Hypothalamus (tissue), 51 donors: ENCODE measurements at regions not wholly inside any gene's neighbourhood (a gene's known extent, or its start where the extent isn't known, plus 50 kb on each side); places are given as distances from the start of the nearest gene placed in this dataset.

Source experiments
- DNase-seq, 51 donors: peaks; one replicate each; lab custom pipeline; 2025; lab: John Stamatoyannopoulos, UW

DNA sequence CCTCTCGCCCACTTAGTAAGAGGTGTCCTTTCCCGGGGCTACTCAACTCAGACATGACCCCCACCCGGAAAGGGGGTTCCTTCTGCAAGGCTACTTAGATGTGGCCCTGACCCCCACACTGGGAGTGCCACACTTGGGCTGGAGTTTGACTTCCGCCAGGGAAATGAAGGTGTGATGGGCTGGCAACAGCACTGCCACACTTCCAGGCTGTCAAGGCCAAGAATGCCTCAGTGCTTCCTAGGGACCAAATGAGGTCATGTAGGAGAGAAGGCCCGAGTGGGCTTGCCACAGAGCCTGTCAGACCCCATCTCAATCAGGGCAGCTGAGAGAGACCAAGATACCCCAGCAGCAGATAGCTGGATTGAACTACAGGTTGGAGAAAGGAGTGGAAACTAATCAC is 55.5 kb downstream of the DRD1 start:
- DNase-seq: no peak

DNA sequence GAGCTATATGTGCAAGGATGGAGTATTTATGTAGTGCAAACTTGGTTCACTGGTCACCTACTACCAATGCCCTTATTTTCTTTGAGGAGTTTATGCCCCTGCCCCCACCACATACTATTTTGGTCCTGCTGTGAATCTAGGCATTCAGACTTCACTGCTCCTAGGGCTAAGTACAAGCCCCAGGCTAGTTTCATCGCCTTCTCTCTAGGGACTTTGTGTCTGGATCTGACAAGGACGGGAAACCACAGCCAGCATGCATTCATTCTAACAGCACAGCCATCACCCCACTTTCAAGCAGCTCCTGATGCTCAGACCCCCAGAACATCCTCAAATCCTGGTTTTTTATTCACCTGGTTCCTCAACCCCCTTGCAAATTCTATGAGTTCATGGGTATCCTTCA is 56.8 kb downstream of the DRD1 start:
- DNase-seq: no peak

- no peak for DNase-seq
Observed at GRCh38 chr5:175386526-175386925, 57.5 kb downstream of the DRD1 start.

- no peak for DNase-seq
Observed at GRCh38 chr5:175385691-175386362, 58.2 kb downstream of the DRD1 start.

- no peak for DNase-seq
Observed at GRCh38 chr5:175384724-175385552, 59.0 kb downstream of the DRD1 start.

GRCh38 chr5:175383350-175383749 is 60.6 kb downstream of the DRD1 start:
- peak in 9 of 51 donors; percentile 1 to 23 (median 15) for DNase-seq

DNA sequence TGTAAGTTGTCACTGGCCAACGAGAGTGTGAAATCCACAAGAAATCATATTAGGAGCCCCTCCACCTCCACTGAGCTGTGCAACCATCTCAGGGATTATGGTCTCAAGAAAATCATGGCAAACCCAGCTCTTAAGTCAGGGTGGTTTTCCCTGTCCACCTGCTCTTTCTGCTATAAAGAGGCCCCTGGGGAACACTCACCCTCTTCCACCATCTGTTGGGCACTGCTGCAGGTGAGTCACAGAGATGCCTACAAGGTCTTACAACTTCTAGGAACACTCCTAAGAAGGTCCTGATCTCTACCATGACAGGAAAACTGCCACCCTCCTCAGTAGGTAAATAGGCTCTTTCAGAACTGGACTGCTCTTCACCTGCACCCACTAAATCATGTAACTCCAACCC is 61.8 kb downstream of the DRD1 start:
- DNase-seq: no peak

DNA sequence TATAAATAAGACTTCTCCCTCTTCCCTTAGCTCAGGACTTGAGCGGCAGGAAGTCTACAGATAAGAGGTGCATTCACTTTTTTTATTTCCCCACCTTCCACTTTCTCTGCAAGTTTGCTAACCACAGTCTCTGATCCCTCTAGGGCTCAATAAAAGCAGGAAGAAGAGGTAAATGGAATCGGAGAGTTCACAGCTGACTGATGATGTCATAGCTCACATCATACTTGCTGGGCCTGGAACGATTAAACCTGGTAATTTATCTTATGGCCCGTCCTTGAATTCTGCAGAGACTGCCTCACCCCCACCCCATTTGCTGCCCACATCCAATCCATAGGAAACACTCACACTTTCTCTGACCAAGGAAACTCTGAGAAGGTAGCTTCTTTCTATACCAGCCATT is 62.9 kb downstream of the DRD1 start:
- no peak for DNase-seq

DNA sequence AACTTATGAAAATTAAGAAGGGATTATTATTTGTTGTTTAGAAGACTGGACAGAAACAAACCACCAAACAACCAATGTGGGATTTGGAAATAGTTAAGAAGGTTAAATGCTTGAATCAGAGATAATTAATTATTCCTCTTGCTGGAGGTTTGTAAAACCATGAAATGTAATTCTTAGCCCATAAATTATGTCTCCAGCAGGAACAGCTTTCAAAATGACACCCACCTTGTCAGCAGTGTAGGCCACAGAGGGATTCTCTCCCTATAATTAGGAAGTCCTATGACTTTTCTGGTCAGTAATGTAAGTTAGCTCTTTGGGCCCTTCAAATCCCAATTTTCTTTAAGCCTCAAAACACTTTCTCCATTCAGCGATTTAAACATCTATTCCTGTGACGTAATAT is 63.3 kb downstream of the DRD1 start:
- DNase-seq: no peak

DNA sequence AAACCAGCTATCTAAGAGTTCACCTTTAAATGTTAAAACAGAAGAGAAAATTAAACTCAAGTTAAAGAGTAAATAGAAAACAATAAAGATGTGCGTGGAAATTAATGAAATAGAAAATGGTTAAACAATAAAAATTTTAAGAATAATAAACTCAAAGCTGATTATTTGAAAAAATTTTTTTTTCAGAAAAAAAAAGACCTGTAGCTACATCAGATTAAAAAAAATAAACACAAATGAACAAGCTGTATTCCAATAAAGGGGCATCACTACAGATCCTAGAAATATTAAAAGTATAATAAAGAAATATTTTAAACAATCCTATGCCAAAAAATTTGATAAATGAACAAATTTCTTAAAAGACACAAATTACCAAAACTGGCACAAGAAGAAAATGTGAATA is 64.1 kb downstream of the DRD1 start:
- no peak for DNase-seq

DNA sequence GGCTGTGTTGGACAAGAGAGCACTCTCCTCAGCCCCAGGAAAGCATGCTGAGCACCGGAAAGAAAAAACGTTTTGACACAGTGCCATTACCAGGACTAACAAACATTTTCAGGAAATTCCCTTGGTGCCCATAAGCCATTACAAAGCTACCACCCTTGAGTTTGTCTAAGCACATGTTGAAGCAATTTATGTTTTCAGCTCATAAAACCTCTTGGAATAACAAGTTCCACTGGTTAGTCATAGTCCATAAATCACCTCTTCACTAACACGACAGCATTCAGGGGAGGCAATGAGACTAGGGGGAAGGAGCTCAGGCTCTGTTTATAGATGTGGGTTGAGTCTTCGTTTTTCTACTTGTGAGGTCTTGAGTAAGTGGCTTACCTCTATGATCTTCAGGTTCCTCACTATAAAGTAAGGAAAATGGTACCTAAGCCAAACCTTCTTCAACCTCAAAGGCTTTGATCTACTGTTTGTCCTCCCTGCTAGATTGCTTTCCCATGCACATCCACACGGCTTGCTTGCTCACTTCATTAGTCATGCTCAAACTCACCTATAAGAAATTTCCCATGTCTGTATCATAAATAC is 65.4 kb downstream of the DRD1 start:
- DNase-seq: no peak

DNA sequence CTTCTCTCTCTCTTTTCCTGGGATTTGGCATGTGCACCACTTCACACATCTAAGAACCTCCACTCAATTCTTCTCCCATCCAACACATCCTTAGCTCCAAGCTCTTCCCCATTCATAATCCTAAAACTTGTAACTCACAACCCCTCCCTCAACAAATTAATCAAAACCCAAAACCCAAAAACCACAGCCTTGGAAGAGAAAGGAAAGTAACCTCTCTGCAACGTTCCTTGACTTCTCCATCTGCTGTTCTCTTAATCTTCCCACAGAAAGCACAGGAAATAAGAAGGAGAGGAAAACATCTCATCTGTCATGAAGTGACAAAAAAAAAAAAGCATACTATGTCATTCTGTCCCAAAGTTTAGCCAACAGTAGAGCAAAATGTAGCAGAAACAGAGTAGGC is 66.2 kb downstream of the DRD1 start:
- no peak for DNase-seq

- no peak for DNase-seq
Observed at GRCh38 chr5:175374166-175374875, 69.7 kb downstream of the DRD1 start.

- no peak for DNase-seq
Observed at GRCh38 chr5:175365866-175366265, 78.1 kb downstream of the DRD1 start.

GRCh38 chr5:175363300-175363699 is 80.7 kb downstream of the DRD1 start:
- no peak for DNase-seq

GRCh38 chr5:175357995-175358394 is 86.0 kb downstream of the DRD1 start:
- no peak for DNase-seq

DNA sequence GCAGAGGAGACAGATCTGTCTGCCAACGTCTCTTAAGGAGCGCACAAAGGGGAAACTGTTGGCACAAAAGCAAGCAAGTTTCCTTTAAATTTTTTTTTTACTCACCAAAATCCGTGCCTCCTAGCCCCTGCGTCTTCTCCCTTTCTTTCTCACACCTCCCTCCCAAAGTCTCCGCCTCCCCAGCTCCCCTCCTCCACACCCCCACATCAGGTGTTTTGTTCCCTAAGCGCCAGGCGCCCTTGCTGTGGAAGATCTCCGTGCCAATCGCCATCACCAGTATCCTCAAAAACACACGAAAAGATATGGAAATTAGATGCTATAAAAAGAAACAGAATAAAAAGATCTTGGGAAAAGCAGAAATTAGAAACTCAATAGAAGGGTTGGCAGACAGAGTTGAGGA is 87.6 kb downstream of the DRD1 start:
- no peak for DNase-seq

DNA sequence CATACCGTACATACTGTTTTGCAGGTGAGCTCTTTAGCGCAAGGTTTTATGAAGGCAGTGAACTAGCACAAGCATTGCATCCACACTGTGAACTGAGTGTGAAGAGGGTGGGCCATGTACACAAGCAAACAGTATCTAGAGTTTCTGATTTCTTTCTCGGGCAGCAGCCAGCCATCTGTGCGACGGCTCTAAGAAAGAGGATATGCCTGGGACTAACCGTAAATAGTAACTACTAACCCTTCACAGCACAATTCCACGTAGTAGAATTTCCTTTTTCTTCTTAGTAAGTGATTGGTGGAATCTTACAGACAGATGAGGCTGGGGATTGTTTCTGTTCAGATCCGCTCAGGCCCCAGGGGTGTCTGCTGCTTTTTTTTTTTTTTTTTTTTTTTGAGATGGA is 89.0 kb downstream of the DRD1 start:
- no peak for DNase-seq

- DNase-seq: no peak
Observed at GRCh38 chr5:175353926-175354325, 90.1 kb downstream of the DRD1 start.

DNA sequence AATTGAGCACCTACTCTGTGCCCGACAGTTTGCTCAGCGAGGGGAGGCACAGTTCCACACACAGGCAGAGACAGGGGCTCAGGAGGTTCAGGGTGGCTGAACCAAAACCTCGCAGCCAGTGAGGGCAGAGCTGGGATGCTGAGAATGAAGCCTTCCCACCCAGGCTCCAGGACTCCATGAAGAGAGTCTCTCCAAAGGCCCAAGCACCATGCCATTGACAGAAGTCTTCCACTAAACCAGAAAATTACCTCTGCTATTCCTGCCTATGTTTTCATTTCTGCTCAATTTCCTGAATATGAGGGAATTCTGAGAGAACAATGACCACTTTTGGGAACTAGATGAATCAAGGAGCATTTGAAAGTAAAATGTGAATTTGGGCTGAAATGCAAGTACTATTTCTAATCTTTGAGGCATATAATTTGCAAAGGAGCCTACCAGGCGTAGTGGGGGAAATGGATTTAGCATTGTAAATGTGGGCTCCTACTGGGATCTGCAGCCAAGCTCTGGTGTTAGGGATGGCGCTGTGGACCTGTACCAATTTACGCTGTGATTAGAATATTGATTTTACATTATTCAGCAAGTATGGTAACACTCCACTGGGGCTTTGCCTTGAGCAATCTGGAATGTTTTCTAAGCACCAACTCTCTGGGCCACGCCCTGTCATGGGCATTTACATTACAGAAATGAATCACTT is 91.9 kb downstream of the DRD1 start:
- DNase-seq: no peak

DNA sequence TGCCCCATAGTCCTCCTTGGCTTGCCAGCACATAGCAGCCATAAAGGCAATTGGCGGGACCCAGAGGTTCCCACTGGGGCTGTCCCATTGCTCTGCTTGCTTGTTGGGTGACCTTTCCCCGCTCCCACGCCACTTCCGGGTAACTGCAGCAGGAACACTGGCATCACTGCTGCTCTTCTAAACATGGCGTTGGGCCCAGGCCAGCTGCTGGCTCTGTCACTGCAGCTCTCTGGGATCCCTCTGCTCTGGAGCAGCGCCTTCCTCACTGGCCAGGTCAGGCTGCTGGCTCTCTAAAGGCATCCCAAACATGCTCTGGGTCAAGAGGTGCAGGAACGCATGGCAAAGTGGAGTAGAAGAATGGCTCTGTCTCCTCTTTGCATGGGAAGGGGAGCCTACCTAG is 92.9 kb downstream of the DRD1 start:
- DNase-seq: no peak
